ENCODE measurements at regions not wholly inside any gene's neighbourhood (a gene's known extent, or its start where the extent isn't known, plus 50 kb on each side); places are given as distances from the start of the nearest gene placed in this dataset.
A peak's percentile ranks its signal among the peaks of the same experiment; 100 is the strongest.

DNA sequence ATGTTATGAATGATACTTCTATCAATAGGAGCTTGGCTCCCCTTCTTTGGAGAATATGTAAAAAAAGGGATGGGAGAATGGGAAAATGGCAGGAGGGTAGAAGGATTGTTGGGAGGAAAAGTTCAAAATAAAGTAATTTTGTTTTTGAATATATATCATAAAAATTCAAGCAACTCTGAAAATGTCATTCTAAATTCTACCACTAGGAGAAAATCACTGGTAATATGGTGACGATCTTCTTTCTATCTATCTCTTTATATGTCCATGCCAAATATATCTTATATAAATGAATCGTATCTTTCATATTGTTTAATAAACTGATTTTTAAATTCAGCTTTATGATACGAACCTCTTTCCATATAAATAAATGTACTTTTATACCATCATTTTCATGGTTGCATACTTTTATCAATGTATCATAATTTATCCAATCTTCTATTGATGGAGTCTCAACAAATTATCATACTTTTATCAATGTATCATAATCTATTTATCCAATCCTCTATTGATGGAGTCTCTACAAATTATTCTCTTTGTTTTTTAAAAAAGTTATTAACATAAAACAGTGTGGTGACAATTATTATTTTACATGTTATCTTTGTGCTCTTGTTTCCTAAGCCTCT lies 73.7 kb upstream of the MARK1 start:
- Histone ChIP-seq H3K9me2 (replicated peaks; ENCODE audit: low read length) (no peaks in the 10 kb centered on the region; the same call in 1 of the 2 replicates), H3K79me2 (ENCODE audit: low read length) (no peaks in the 10 kb centered on the region), H2AFZ (ENCODE audit: low read length) (no peak overlapping the region), H3K9me3 (ENCODE audit: low read length) (no peaks in the 10 kb centered on the region), H3K9ac (ENCODE audit: low read length) (no peak overlapping the region), H3K4me1 (ENCODE audit: insufficient read depth, low read length) (no peaks in the 10 kb centered on the region), H4K20me1 (ENCODE audit: low read length) (no peaks in the 10 kb centered on the region), H3K27me3 (ENCODE audit: low read length) (peaks cover 44% of the 10 kb centered on the region), H3K36me3 (ENCODE audit: low read depth, low read length) (no peaks in the 10 kb centered on the region), H3K27ac (ENCODE audit: low read length) (no peak overlapping the region), H3K4me2 (ENCODE audit: low read length) (no peak overlapping the region), H3F3A (ENCODE audit: low read length, unreplicated experiment) (no peaks in the 10 kb centered on the region), H3K4me3 (ENCODE audit: low read length) (no peak overlapping the region)
- ChIA-PET CTCF (no interaction called here), POLR2A (ENCODE audit: unreplicated experiment) (no interaction called here)
- TF ChIP-seq, protein P1, sequence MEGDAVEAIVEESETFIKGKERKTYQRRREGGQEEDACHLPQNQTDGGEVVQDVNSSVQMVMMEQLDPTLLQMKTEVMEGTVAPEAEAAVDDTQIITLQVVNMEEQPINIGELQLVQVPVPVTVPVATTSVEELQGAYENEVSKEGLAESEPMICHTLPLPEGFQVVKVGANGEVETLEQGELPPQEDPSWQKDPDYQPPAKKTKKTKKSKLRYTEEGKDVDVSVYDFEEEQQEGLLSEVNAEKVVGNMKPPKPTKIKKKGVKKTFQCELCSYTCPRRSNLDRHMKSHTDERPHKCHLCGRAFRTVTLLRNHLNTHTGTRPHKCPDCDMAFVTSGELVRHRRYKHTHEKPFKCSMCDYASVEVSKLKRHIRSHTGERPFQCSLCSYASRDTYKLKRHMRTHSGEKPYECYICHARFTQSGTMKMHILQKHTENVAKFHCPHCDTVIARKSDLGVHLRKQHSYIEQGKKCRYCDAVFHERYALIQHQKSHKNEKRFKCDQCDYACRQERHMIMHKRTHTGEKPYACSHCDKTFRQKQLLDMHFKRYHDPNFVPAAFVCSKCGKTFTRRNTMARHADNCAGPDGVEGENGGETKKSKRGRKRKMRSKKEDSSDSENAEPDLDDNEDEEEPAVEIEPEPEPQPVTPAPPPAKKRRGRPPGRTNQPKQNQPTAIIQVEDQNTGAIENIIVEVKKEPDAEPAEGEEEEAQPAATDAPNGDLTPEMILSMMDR (conservative IDR thresholded peaks at IDR 0.05; ENCODE audit: low read depth, low read length): peak; percentile 57
- no peak for TF ChIP-seq EZH2phosphoT487 (IDR thresholded peaks at IDR 0.05; ENCODE audit: borderline replicate concordance, low read length)
- no TSS peak for BruUV-seq (replicated peaks)
- intact Hi-C loops (cut with micrococcal nuclease): no loop called here
- no peak for ATAC-seq
- DNase-seq: peak; percentile 46

DNA sequence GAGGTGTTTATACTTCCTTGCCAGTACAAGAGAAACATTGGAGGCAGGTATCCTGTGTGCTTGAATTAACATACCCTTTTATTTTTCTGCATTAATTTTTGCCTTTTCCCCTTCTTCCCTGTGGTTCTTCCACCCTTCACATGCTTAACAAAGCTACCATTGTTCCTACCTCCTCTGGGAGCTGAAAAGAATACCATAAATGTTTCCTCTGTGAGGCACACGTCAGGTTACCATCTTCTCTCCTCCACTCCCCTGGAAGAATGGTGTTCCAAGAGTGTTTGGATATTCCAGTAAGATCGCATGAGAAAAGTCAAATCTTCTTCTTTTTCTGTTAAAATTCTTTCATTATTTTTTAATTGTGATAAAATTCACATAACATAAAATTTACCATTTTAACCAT lies 74.6 kb upstream of the MARK1 start:
- ATAC-seq: no peak

DNA sequence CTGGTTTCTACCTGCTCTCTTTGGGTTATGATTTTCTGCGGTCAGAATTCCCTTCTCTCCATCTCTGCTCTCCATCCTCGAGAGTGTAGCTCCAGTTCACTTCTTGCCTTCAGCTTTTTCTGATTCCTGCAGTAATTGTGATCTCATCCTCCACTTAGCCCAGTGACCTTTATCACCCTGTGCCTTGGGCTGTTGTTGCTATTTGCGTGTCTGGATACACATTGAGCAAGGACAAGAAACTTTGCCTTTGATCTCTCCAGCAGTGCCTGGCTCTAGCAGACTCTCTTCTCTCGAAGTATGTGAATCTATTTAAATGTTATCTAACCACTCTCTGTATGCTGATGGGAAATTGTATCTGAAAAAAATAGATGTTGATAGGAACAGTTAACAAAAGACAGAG lies 76.4 kb upstream of the MARK1 start:
- Histone ChIP-seq H3K4me3 (ENCODE audit: low read length) (no peak overlapping the region), H3K9me2 (replicated peaks; ENCODE audit: low read length) (no peaks in the 10 kb centered on the region; the same call in 1 of the 2 replicates), H3K27ac (ENCODE audit: low read length) (no peak overlapping the region), H2AFZ (ENCODE audit: low read length) (no peak overlapping the region), H3K4me1 (ENCODE audit: insufficient read depth, low read length) (no peaks in the 10 kb centered on the region), H3K79me2 (ENCODE audit: low read length) (no peaks in the 10 kb centered on the region), H3K36me3 (ENCODE audit: low read depth, low read length) (no peaks in the 10 kb centered on the region), H3K4me2 (ENCODE audit: low read length) (no peak overlapping the region), H4K20me1 (ENCODE audit: low read length) (no peaks in the 10 kb centered on the region), H3K27me3 (ENCODE audit: low read length) (peaks cover 59% of the 10 kb centered on the region), H3K9ac (ENCODE audit: low read length) (no peak overlapping the region), H3K9me3 (ENCODE audit: low read length) (no peaks in the 10 kb centered on the region), H3F3A (ENCODE audit: low read length, unreplicated experiment) (no peaks in the 10 kb centered on the region)
- intact Hi-C loops (cut with micrococcal nuclease): no loop called here
- TF ChIP-seq, protein P1 (conservative IDR thresholded peaks at IDR 0.05; ENCODE audit: low read depth, low read length): no peak
- TF ChIP-seq EZH2phosphoT487 (IDR thresholded peaks at IDR 0.05; ENCODE audit: borderline replicate concordance, low read length): no peak
- no peak for TF ChIP-seq EZH2 (IDR thresholded peaks at IDR 0.05; ENCODE audit: low read length, unreplicated experiment)
- DNase-seq: no peak
- ATAC-seq: no peak
- no TSS peak for BruUV-seq (replicated peaks)
- CTCF ChIA-PET: no interaction called here
- POLR2A ChIA-PET (ENCODE audit: unreplicated experiment): no interaction called here

More for the DNA sequence above, 74.6 kb upstream of the MARK1 start:
- Histone ChIP-seq H3K9me2 (replicated peaks; ENCODE audit: low read length) (no peaks in the 10 kb centered on the region; the same call in 1 of the 2 replicates), H3K27me3 (ENCODE audit: low read length) (peaks cover 53% of the 10 kb centered on the region), H4K20me1 (ENCODE audit: low read length) (no peaks in the 10 kb centered on the region), H3K36me3 (ENCODE audit: low read depth, low read length) (no peaks in the 10 kb centered on the region), H3K4me1 (ENCODE audit: insufficient read depth, low read length) (no peaks in the 10 kb centered on the region), H3K27ac (ENCODE audit: low read length) (no peak overlapping the region), H2AFZ (ENCODE audit: low read length) (no peak overlapping the region), H3F3A (ENCODE audit: low read length, unreplicated experiment) (no peaks in the 10 kb centered on the region), H3K4me3 (ENCODE audit: low read length) (no peak overlapping the region), H3K79me2 (ENCODE audit: low read length) (no peaks in the 10 kb centered on the region), H3K4me2 (ENCODE audit: low read length) (no peak overlapping the region), H3K9me3 (ENCODE audit: low read length) (no peaks in the 10 kb centered on the region), H3K9ac (ENCODE audit: low read length) (no peak overlapping the region)
- POLR2A ChIA-PET (ENCODE audit: unreplicated experiment): no interaction called here
- CTCF ChIA-PET: interaction anchor here (0.6 kb wide), 1 partner anchor 79 kb away, joined by 3 read pairs; no protein-coding TSS in a partner anchor
- TF ChIP-seq EZH2 (IDR thresholded peaks at IDR 0.05; ENCODE audit: low read length, unreplicated experiment) (no peak), EZH2phosphoT487 (IDR thresholded peaks at IDR 0.05; ENCODE audit: borderline replicate concordance, low read length) (no peak)
- TF ChIP-seq, protein P1 (conservative IDR thresholded peaks at IDR 0.05; ENCODE audit: low read depth, low read length): no peak
- no TSS peak for BruUV-seq (replicated peaks)
- intact Hi-C loops (cut with micrococcal nuclease): no loop called here
- DNase-seq: no peak
